LNCAP (cell line): ENCODE measurements at regions not wholly inside any gene's neighbourhood (a gene's known extent, or its start where the extent isn't known, plus 50 kb on each side); places are given as distances from the start of the nearest gene placed in this dataset.

ENCODE experiments used
- CTCF ChIP-seq: fragments of 450-650 bp; IDR thresholded peaks from 2 replicates; pipeline ENCODE4 v1.5.1; 2017; ENCODE audit warnings: mild to moderate bottlenecking

GRCh38 chr2:237207646-237208045 is 122.0 kb downstream of the COPS8 start:
- TF ChIP-seq CTCF, result no peak

- no peak for TF ChIP-seq CTCF
These were observed 122.9 kb downstream of the COPS8 start for GRCh38 chr2:237208373-237209260.

- no peak for TF ChIP-seq CTCF
These were observed 124.2 kb downstream of the COPS8 start for GRCh38 chr2:237209885-237210284.

GRCh38 chr2:237210297-237210696 is 124.6 kb downstream of the COPS8 start:
- TF ChIP-seq CTCF, result no peak

GRCh38 chr2:237210763-237211162 is 125.1 kb downstream of the COPS8 start:
- no peak for TF ChIP-seq CTCF

GRCh38 chr2:237213315-237214022 is 127.8 kb downstream of the COPS8 start:
- no peak for TF ChIP-seq CTCF

- no peak for TF ChIP-seq CTCF
These were observed 128.5 kb downstream of the COPS8 start for GRCh38 chr2:237214030-237214675.
